HEK293 (cell line): ENCODE measurements at regions not wholly inside any gene's neighbourhood (a gene's known extent, or its start where the extent isn't known, plus 50 kb on each side); places are given as distances from the start of the nearest gene placed in this dataset.

Source experiments
- CTCF ChIA-PET: fragments of 350-600 bp; formaldehyde crosslinking; extraction: SDS; loops from one replicate; lab custom pipeline; 2021; ENCODE audit warnings: antibody characterized with exemption; lab: Yijun Ruan, JAX
- POLR2A ChIA-PET: fragments of 300-600 bp; formaldehyde crosslinking; extraction: SDS; loops from one replicate; lab custom pipeline; 2020; ENCODE audit warnings: antibody characterized with exemption, inconsistent platforms; lab: Yijun Ruan, JAX
- H3K27ac ChIP-seq: fragments of 200-500 bp; sonication (Bioruptor generic); 2 replicates; pipeline ENCODE4 v1.5.1; 2014; ENCODE audit warnings: low read depth, low read length, control low read depth, inconsistent platforms; ENCODE audit errors: extremely low read depth
- H3K36me3 ChIP-seq, 2 experiments: fragments of 200-500 bp in 1 of 2; sonication (Bioruptor generic) in 1 of 2; 1 replicate in 1 of 2; 2 replicates in 1 of 2; pipeline ENCODE4 v1.5.1; 2014 to 2017; ENCODE audit warnings: inconsistent platforms in 2 of 2, low read length in 2 of 2; ENCODE audit not compliant: control insufficient read depth in 2 of 2, insufficient read depth in 1 of 2
- H3K4me1 ChIP-seq: fragments of 200-500 bp; sonication (Bioruptor generic); 2 replicates; pipeline ENCODE4 v1.5.1; 2014; ENCODE audit warnings: mild to moderate bottlenecking, low read length, inconsistent platforms; ENCODE audit not compliant: control insufficient read depth, insufficient read depth
- H3K4me3 ChIP-seq: 2 replicates; pipeline ENCODE4 v1.5.1; 2011; ENCODE audit warnings: low read depth, mild to moderate bottlenecking, control low read depth, low read length, moderate library complexity
- H3K9me3 ChIP-seq: fragments of 200-500 bp; sonication (Bioruptor generic); 2 replicates; pipeline ENCODE4 v1.5.1; 2014; ENCODE audit warnings: low read depth, low read length, inconsistent platforms; ENCODE audit not compliant: control insufficient read depth, insufficient read depth
- BCL11A ChIP-seq: fragments of 450-650 bp; formaldehyde crosslinking; IDR thresholded peaks from 2 replicates; pipeline ENCODE4 v1.5.1; 2016; ENCODE audit warnings: low read depth, missing biosample characterization, missing genetic modification characterization
- GLI2 ChIP-seq: fragments of 450-650 bp; formaldehyde crosslinking; IDR thresholded peaks from 2 replicates; pipeline ENCODE4; 2017; ENCODE audit warnings: missing biosample characterization, missing genetic modification characterization, low read depth, borderline replicate concordance
- KLF16 ChIP-seq: fragments of 450-650 bp; formaldehyde crosslinking; IDR thresholded peaks from 2 replicates; pipeline ENCODE4 v1.5.1; 2017; ENCODE audit warnings: missing biosample characterization, missing genetic modification characterization
- KLF8 ChIP-seq: fragments of 450-650 bp; formaldehyde crosslinking; IDR thresholded peaks from 2 replicates; pipeline ENCODE4 v1.5.1; 2016; ENCODE audit warnings: missing biosample characterization, missing genetic modification characterization
- MYNN ChIP-seq: fragments of 450-650 bp; formaldehyde crosslinking; IDR thresholded peaks from 2 replicates; pipeline ENCODE4 v1.5.1; 2016; ENCODE audit warnings: missing biosample characterization, missing genetic modification characterization, borderline replicate concordance
- REPIN1 ChIP-seq: fragments of 450-650 bp; formaldehyde crosslinking; IDR thresholded peaks from 2 replicates; pipeline ENCODE4 v1.5.1; 2017; ENCODE audit warnings: missing biosample characterization, missing genetic modification characterization, low read depth
- SETDB1 ChIP-seq: IDR thresholded peaks from one replicate; pipeline ENCODE4 v1.6.1; 2017; ENCODE audit warnings: mild to moderate bottlenecking, low read length, moderate library complexity, mixed read lengths; ENCODE audit not compliant: insufficient read length
- ZFP3 ChIP-seq: fragments of 450-650 bp; formaldehyde crosslinking; IDR thresholded peaks from 2 replicates; pipeline ENCODE4 v1.5.1; 2016; ENCODE audit warnings: low read depth, missing biosample characterization, missing genetic modification characterization
- ZNF114 ChIP-seq: fragments of 450-650 bp; formaldehyde crosslinking; IDR thresholded peaks from 2 replicates; pipeline ENCODE4 v1.5.0; 2017; ENCODE audit warnings: missing biosample characterization, missing genetic modification characterization
- ZNF133 ChIP-seq: fragments of 450-650 bp; formaldehyde crosslinking; IDR thresholded peaks from 2 replicates; pipeline ENCODE4 v1.5.1; 2016; ENCODE audit warnings: missing biosample characterization, missing genetic modification characterization
- ZNF16 ChIP-seq: fragments of 450-650 bp; formaldehyde crosslinking; IDR thresholded peaks from 2 replicates; pipeline ENCODE4 v1.5.1; 2016; ENCODE audit warnings: low read depth, missing biosample characterization, missing genetic modification characterization
- ZNF175 ChIP-seq: fragments of 450-650 bp; formaldehyde crosslinking; IDR thresholded peaks from 2 replicates; pipeline ENCODE4 v1.5.1; 2016; ENCODE audit warnings: missing biosample characterization, missing genetic modification characterization
- ZNF2 ChIP-seq: fragments of 450-650 bp; formaldehyde crosslinking; IDR thresholded peaks from 2 replicates; pipeline ENCODE4 v1.5.1; 2016; ENCODE audit warnings: missing biosample characterization, missing genetic modification characterization
- ZNF23 ChIP-seq: fragments of 450-650 bp; formaldehyde crosslinking; IDR thresholded peaks from 2 replicates; pipeline ENCODE4 v1.5.1; 2016; ENCODE audit warnings: missing biosample characterization, missing genetic modification characterization, borderline replicate concordance
- ZNF302 ChIP-seq: fragments of 450-650 bp; formaldehyde crosslinking; IDR thresholded peaks from 2 replicates; pipeline ENCODE4 v1.5.1; 2016; ENCODE audit warnings: missing biosample characterization, missing genetic modification characterization, low read depth
- ZNF341 ChIP-seq: fragments of 450-650 bp; formaldehyde crosslinking; IDR thresholded peaks from 2 replicates; pipeline ENCODE4; 2016; ENCODE audit warnings: low read depth, missing biosample characterization, missing genetic modification characterization
- ZNF354C ChIP-seq: fragments of 450-650 bp; formaldehyde crosslinking; IDR thresholded peaks from 2 replicates; pipeline ENCODE4 v1.5.1; 2016; ENCODE audit warnings: missing biosample characterization, missing genetic modification characterization, low read depth, borderline replicate concordance
- ZNF394 ChIP-seq: fragments of 450-650 bp; formaldehyde crosslinking; IDR thresholded peaks from 2 replicates; pipeline ENCODE4 v1.5.1; 2016; ENCODE audit warnings: missing biosample characterization, missing genetic modification characterization, mild to moderate bottlenecking, moderate library complexity, borderline replicate concordance
- ZNF426 ChIP-seq: fragments of 450-650 bp; formaldehyde crosslinking; IDR thresholded peaks from 2 replicates; pipeline ENCODE4 v1.5.1; 2017; ENCODE audit warnings: missing biosample characterization, missing genetic modification characterization, mild to moderate bottlenecking, inconsistent platforms, moderate library complexity
- ZNF433 ChIP-seq: fragments of 450-650 bp; formaldehyde crosslinking; IDR thresholded peaks from 2 replicates; pipeline ENCODE4 v1.5.1; 2016; ENCODE audit warnings: missing biosample characterization, missing genetic modification characterization, low read depth
- ZNF529 ChIP-seq: fragments of 450-650 bp; formaldehyde crosslinking; IDR thresholded peaks from 2 replicates; pipeline ENCODE4 v1.5.1; 2017; ENCODE audit warnings: missing genetic modification characterization, missing biosample characterization; ENCODE audit not compliant: insufficient replicate concordance
- ZNF544 ChIP-seq: fragments of 450-650 bp; formaldehyde crosslinking; IDR thresholded peaks from 2 replicates; pipeline ENCODE4 v1.5.0; 2017; ENCODE audit warnings: missing biosample characterization, missing genetic modification characterization
- ZNF692 ChIP-seq: fragments of 450-650 bp; formaldehyde crosslinking; IDR thresholded peaks from 2 replicates; pipeline ENCODE4 v1.5.1; 2016; ENCODE audit warnings: missing biosample characterization, missing genetic modification characterization
- ZNF785 ChIP-seq: fragments of 450-650 bp; formaldehyde crosslinking; IDR thresholded peaks from 2 replicates; pipeline ENCODE4 v1.5.1; 2016; ENCODE audit warnings: missing biosample characterization, missing genetic modification characterization

- no peak overlapping the region for H3K27ac ChIP-seq
- CTCF ChIA-PET: interaction anchor here (0.7 to 0.9 kb wide), 2 partner anchors 10 to 1739 kb away, joined by 3 read pairs; no protein-coding TSS in a partner anchor
- no peaks in the 10 kb centered on the region for H3K4me1 ChIP-seq
- TF ChIP-seq KLF16 (tag by site-specific recombination): no peak
- TF ChIP-seq ZNF114: no peak
- no peak overlapping the region for H3K4me3 ChIP-seq
- POLR2A ChIA-PET: no interaction called here
- no peaks in the 10 kb centered on the region for H3K36me3 ChIP-seq
- H3K9me3 ChIP-seq: no peaks in the 10 kb centered on the region
These were observed 186.1 kb upstream of the CASK start for GRCh38 chrX:42109428-42109827.

- H3K4me3 ChIP-seq: no peak overlapping the region
- ChIA-PET POLR2A (no interaction called here), CTCF (no interaction called here)
- TF ChIP-seq ZNF302 (tag by site-specific recombination): no peak
- no peak for TF ChIP-seq ZFP3 (tag by site-specific recombination)
- TF ChIP-seq ZNF426 (tag by site-specific recombination): no peak
- TF ChIP-seq ZNF2 (tag by site-specific recombination): no peak
- TF ChIP-seq ZNF394: no peak
- TF ChIP-seq KLF8: no peak
- TF ChIP-seq ZNF354C (tag by site-specific recombination): no peak
- TF ChIP-seq SETDB1: no peak
- no peak for TF ChIP-seq MYNN (tag by site-specific recombination)
- TF ChIP-seq ZNF692 (tag by site-specific recombination): no peak
- no peak for TF ChIP-seq ZNF785 (tag by site-specific recombination)
- H3K27ac ChIP-seq: no peak overlapping the region
- no peaks in the 10 kb centered on the region for H3K36me3 ChIP-seq
- H3K9me3 ChIP-seq: no peaks in the 10 kb centered on the region
- H3K4me1 ChIP-seq: no peaks in the 10 kb centered on the region
These were observed 184.4 kb upstream of the CASK start for GRCh38 chrX:42107495-42108488.

- Histone ChIP-seq H3K4me3 (no peak overlapping the region), H3K27ac (no peak overlapping the region), H3K4me1 (no peaks in the 10 kb centered on the region), H3K36me3 (no peaks in the 10 kb centered on the region), H3K9me3 (no peaks in the 10 kb centered on the region)
- ChIA-PET CTCF (no interaction called here), POLR2A (no interaction called here)
- TF ChIP-seq ZNF341 (tag by site-specific recombination) (no peak), REPIN1 (no peak), ZNF433 (no peak), KLF16 (tag by site-specific recombination) (no peak), GLI2 (tag by site-specific recombination) (no peak), ZNF544 (tag by site-specific recombination) (no peak), ZNF529 (tag by site-specific recombination) (no peak), BCL11A (no peak), ZNF16 (tag by site-specific recombination) (no peak), ZNF692 (tag by site-specific recombination) (no peak), ZNF133 (no peak), ZNF175 (tag by site-specific recombination) (no peak), ZNF23 (tag by site-specific recombination) (no peak)
These were observed 183.2 kb upstream of the CASK start for GRCh38 chrX:42106556-42106955.
